HG03066 (cell line): ENCODE measurements at regions not wholly inside any gene's neighbourhood (a gene's known extent, or its start where the extent isn't known, plus 50 kb on each side); places are given as distances from the start of the nearest gene placed in this dataset.
"Not testable (repeated sequence)": the region's sequence is repeated elsewhere in the genome, so short reads cannot be mapped to it uniquely, and the experiment has no call there.

Source experiments
- ATAC-seq: cut with Tn5 transposase; IDR thresholded peaks from one replicate; pipeline ENCODE4 v1.9.1; 2021; ENCODE audit warnings: low read depth; ENCODE audit not compliant: unreplicated experiment

- no peak for ATAC-seq
Measured at GRCh38 chr5:23451156-23451555, 56.3 kb upstream of the PRDM9 start.

DNA sequence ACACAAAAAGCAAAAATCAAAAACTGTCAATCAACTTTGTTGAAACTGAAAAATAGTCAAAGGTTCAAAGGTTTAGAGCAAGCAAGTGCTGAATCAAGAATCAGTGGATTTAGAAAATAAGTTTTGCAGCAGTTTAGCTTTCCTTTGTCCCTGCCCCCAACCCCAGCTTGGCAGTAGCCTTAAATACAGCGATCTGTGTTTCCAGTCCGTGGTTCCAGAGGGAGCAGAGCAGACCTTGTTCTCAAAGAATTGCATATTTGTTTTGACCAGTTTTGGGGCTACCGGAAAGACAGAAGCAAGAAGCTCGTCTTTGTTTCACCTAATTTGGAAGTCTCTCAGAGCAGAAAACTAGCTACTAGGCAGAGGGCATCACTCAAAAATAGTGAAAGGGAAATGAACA is 57.2 kb upstream of the PRDM9 start:
- no peak for ATAC-seq

- no peak for ATAC-seq
Measured at GRCh38 chr5:23448627-23449026, 58.8 kb upstream of the PRDM9 start.

- no peak for ATAC-seq
Measured at GRCh38 chr5:23446424-23446823, 61.0 kb upstream of the PRDM9 start.

DNA sequence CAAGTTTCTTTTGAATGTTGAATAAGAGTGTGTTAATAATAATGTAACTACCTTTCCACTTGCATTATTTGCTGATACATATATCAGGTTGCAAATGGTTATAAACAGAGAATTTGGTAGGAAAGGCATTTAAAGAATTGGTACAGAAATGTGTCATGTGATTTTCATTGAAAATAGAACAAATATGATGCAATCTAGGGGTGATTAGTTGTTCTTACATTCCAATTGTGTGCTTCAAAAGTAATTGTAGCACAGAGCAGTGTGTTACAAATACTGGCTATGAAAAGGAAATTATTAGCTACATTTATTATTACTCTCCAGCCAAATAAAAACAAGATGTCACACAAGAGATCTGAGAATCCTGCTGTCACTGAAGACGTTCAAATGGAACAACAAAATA is 61.8 kb upstream of the PRDM9 start:
- ATAC-seq = no peak

GRCh38 chr5:23440703-23441102 is 66.7 kb upstream of the PRDM9 start:
- ATAC-seq = no peak

DNA sequence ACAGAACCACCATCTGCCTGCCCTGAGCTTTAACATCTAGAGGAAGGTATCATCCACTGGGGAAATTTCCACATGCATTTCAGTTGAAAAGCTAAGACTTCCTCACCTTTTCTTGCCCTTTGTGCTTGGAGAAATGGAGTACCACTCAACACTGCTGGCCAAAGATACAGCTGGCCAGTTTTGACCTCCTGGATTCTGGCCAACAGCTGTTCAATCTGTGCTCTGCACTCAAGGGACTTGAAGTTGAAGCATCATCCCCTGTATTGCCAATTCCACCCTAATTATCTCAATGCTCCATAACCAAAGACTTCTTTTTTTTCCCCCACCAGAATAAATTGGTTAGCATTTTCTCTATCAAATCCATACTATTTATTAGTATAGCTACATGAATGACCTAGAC is 70.4 kb upstream of the PRDM9 start:
- ATAC-seq = no peak

- no peak for ATAC-seq
Measured at GRCh38 chr5:23433534-23434315, 73.7 kb upstream of the PRDM9 start.

GRCh38 chr5:23428705-23429104 is 78.7 kb upstream of the PRDM9 start:
- no peak for ATAC-seq

- not testable (repeated sequence) for ATAC-seq
Measured at GRCh38 chr5:23420214-23420613, 87.2 kb upstream of the PRDM9 start.

DNA sequence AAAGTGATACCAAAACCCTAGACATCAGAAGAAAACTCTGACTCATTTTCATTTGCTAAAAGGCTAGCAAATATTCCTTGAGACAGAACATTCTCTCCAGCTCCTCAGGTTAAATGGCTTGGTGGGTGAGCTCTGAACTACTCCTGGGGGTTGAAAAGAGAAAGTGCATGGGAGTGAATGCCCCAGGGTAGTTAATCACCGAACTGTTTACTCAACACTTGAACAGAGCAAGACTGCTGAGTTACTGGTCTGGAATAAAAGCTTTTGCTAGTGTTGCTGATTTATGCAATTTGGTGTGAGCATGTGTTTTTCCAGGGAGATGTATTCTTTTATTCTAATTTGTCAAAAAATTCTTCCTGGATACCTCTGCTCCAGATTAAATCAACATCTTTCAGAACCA is 88.3 kb upstream of the PRDM9 start:
- ATAC-seq = no peak

- ATAC-seq = no peak
Measured at GRCh38 chr5:23412515-23412914, 94.9 kb upstream of the PRDM9 start.

- ATAC-seq = no peak
Measured at GRCh38 chr5:23411994-23412393, 95.4 kb upstream of the PRDM9 start.

DNA sequence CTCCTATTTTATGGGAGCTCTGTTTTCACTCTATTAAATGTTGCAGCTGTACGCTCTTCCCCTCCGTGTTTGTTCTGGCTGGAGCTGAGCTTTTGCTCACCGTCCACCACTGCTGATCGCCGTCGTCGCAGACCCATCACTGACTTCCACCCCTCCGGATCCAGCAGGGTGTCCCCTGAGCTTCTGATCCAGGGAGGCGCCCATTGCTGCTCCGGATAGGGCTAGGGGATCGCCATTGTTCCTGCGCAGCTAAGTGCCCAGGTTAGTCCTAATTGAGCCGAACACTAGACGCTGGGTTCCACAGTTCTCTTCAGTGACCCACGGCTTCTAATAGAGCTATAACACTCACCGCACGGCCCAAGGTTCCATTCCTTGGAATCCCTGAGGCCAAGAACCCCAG is 96.2 kb upstream of the PRDM9 start:
- no peak for ATAC-seq

- not testable (repeated sequence) for ATAC-seq
Measured at GRCh38 chr5:23410775-23411174, 96.6 kb upstream of the PRDM9 start.

- ATAC-seq = no peak
Measured at GRCh38 chr5:23405316-23406068, 101.9 kb upstream of the PRDM9 start.

DNA sequence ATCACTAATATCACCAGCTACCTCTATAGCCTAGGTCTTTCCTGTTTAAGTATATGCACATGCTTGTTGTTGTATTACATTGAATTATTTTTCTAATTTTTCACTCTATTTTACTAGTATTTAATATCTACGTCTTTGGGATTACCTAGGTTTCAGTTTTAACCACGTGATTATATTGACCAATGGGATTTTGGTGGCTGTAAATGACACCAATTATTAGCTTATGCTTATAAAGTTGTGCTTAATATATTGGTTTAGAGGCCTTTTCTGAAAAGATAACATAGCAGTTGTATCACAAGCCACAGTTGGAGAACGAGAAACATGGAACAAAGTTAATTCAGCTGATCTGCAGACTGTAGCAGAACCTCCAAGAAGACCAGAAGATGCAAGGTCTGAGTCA is 104.8 kb upstream of the PRDM9 start:
- ATAC-seq = no peak

GRCh38 chr5:23400951-23401350 is 106.5 kb upstream of the PRDM9 start:
- ATAC-seq = no peak

DNA sequence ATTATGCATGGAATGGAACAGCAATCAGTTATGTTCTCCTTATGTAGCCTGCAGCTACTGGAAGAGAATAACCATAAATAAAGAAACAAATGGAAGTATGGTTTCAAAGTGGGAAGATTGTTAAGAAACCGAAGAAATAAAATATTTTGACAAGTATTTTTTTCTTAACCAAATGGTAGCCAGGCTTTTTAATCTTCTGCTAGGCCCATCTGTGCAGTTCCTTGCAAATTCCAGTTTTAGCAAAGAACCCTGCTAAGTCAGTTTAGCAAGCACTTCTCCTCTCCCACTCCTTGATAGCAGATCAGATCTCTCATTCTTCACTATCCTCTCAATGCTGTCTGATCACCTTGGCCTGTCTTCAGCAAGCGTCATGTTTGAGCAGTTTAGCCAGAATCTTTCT is 111.1 kb upstream of the PRDM9 start:
- no peak for ATAC-seq

DNA sequence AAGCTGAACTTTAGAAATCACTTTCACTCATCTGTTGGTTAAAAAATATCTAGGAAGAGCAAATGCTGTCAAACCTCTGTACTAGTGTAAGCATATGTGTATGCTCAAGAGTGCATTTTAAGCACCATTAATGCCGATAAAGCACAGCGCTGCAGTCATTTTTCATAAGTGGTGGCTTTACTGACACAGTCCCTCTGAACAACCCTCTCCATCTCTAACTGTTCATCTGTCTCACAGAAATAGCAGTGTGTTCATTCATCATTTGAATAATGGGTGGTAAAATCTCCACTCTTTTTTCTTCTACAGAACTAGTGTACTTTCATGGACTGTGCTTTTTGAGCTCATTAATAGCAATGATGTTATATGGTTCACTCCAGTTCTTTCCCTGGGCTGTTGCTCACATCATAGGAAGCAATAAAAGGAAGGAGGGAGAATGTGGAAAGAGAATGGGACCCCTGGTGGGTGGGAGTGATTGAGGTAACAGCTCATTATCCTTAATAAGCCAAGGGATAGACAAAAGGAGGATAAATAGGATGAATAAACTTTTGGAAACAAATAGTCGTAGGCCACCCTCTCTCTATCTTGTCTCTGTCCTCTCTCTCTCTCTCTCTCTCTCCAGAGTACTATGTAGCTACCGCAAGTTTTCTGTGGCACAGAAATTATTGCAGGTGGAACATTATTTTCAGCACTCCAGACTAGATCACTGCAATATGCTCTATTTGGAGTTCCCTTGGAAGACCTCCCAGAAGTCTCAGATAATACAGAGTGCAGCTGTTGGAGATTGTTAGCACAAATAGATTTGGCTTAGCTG is 117.9 kb upstream of the PRDM9 start:
- ATAC-seq = no peak

DNA sequence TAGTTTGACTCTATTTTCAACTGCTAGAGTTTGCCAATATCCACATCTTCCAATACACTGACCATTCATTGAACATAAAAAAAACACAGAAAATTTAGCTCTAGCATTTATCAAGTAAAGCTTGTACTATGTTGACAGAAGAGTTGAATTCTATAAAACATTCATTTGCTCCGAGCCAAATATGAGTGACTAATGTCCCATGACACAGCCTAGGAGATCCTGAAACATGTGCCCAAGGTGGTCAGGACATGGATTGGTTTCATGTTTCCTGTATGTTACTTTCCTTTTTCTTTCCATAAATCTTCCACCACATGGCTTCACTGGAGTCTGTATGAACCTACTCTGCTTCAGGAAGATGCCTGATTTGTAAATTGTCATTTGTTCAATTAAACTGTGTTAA is 122.4 kb upstream of the PRDM9 start:
- no peak for ATAC-seq
